ENCODE measurements at regions not wholly inside any gene's neighbourhood (a gene's known extent, or its start where the extent isn't known, plus 50 kb on each side); places are given as distances from the start of the nearest gene placed in this dataset.

DNA sequence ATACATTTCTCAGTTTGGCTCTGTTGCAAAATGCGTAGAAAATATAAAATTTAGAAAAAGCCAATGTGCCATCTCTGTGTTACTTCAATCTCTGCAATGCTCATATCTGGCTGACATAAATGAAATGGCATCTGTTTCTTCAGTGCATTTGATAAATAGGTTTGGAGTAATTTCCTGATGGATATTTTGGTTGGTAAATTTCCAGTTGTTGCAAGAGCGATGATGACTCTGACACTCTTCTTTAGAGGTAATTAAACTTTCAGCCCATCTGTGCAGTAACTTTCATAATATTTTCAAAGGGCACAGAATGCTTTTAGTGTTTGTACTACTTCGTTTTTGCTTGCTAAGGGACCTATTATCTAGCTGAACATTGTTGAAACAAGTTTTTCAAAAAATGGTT lies 1286.4 kb downstream of the PCDH9 start:
- SMC1A ChIA-PET (ENCODE audit: uncharacterized antibody, unreplicated experiment): interaction anchor here (1.1 to 1.5 kb wide), 2 partner anchors 9 to 132 kb away, joined by 3 to 4 read pairs; no protein-coding TSS in a partner anchor
- Histone ChIP-seq H3K27ac (ENCODE audit: control insufficient read depth, insufficient read depth) (no peak overlapping the region), H3K4me1 (ENCODE audit: control insufficient read depth, insufficient read depth, low read length) (no peaks in the 10 kb centered on the region), H3K79me2 (ENCODE audit: control insufficient read depth, insufficient read depth, low read length) (no peaks in the 10 kb centered on the region), H4K20me1 (ENCODE audit: control insufficient read depth, insufficient read depth) (no peaks in the 10 kb centered on the region), H2AFZ (ENCODE audit: control insufficient read depth, low read depth, low read length) (no peak overlapping the region), H3K4me3 (no peak overlapping the region), H3K9me3 (replicated peaks; ENCODE audit: control insufficient read depth, insufficient read depth, low read length) (no peaks in the 10 kb centered on the region), H3K36me3 (ENCODE audit: control insufficient read depth in 2 of 2, insufficient read depth in 2 of 2, low read length in 1 of 2) (no peaks in the 10 kb centered on the region), H3K9ac (ENCODE audit: control insufficient read depth, insufficient read depth, low read length) (no peak overlapping the region), H3K4me2 (ENCODE audit: control insufficient read depth, insufficient read depth) (no peak overlapping the region), H3K27me3 (replicated peaks in 1 of 2; ENCODE audit: control insufficient read depth in 2 of 2, insufficient read depth in 2 of 2, low read length in 1 of 2) (no peaks in the 10 kb centered on the region)
- 10% methylated on average over 3 of the region's 3 CpGs for WGBS (ENCODE audit: insufficient coverage, insufficient replicate concordance, low lambda C conversion rate, missing lambda C conversion rate)
- POLR2A ChIA-PET: no interaction called here
- CTCF ChIA-PET: no interaction called here
- BruUV-seq (replicated peaks): no TSS peak
- FAIRE-seq (no peak), ATAC-seq (no peak), DNase-seq (ENCODE audit: low read depth, low spot score) (no peak)
- no peak for TF ChIP-seq STAT1 (conservative IDR thresholded peaks at IDR 0.05)
- TF ChIP-seq RCOR1 (conservative IDR thresholded peaks at IDR 0.05; ENCODE audit: low read depth, low read length): no peak
- TF ChIP-seq ATF7 (IDR thresholded peaks at IDR 0.05; ENCODE audit: low read depth): no peak
- TF ChIP-seq, protein P1, sequence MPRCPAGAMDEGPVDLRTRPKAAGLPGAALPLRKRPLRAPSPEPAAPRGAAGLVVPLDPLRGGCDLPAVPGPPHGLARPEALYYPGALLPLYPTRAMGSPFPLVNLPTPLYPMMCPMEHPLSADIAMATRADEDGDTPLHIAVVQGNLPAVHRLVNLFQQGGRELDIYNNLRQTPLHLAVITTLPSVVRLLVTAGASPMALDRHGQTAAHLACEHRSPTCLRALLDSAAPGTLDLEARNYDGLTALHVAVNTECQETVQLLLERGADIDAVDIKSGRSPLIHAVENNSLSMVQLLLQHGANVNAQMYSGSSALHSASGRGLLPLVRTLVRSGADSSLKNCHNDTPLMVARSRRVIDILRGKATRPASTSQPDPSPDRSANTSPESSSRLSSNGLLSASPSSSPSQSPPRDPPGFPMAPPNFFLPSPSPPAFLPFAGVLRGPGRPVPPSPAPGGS (IDR thresholded peaks at IDR 0.05; ENCODE audit: borderline replicate concordance, insufficient read depth, low read depth, low read length, poor library complexity, severe bottlenecking): no peak
- TF ChIP-seq, protein P2, sequence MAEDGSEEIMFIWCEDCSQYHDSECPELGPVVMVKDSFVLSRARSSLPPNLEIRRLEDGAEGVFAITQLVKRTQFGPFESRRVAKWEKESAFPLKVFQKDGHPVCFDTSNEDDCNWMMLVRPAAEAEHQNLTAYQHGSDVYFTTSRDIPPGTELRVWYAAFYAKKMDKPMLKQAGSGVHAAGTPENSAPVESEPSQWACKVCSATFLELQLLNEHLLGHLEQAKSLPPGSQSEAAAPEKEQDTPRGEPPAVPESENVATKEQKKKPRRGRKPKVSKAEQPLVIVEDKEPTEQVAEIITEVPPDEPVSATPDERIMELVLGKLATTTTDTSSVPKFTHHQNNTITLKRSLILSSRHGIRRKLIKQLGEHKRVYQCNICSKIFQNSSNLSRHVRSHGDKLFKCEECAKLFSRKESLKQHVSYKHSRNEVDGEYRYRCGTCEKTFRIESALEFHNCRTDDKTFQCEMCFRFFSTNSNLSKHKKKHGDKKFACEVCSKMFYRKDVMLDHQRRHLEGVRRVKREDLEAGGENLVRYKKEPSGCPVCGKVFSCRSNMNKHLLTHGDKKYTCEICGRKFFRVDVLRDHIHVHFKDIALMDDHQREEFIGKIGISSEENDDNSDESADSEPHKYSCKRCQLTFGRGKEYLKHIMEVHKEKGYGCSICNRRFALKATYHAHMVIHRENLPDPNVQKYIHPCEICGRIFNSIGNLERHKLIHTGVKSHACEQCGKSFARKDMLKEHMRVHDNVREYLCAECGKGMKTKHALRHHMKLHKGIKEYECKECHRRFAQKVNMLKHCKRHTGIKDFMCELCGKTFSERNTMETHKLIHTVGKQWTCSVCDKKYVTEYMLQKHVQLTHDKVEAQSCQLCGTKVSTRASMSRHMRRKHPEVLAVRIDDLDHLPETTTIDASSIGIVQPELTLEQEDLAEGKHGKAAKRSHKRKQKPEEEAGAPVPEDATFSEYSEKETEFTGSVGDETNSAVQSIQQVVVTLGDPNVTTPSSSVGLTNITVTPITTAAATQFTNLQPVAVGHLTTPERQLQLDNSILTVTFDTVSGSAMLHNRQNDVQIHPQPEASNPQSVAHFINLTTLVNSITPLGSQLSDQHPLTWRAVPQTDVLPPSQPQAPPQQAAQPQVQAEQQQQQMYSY (CRISPR knock-in tag; IDR thresholded peaks at IDR 0.05): no peak
- no peak for TF ChIP-seq RAD51 (IDR thresholded peaks at IDR 0.05)
- no peak for TF ChIP-seq NRF1 (conservative IDR thresholded peaks at IDR 0.05; ENCODE audit: low read depth, low read length)
- no peak for TF ChIP-seq RB1 (IDR thresholded peaks at IDR 0.05; ENCODE audit: borderline replicate concordance)
- TF ChIP-seq, protein P3, sequence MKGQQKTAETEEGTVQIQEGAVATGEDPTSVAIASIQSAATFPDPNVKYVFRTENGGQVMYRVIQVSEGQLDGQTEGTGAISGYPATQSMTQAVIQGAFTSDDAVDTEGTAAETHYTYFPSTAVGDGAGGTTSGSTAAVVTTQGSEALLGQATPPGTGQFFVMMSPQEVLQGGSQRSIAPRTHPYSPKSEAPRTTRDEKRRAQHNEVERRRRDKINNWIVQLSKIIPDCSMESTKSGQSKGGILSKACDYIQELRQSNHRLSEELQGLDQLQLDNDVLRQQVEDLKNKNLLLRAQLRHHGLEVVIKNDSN (IDR thresholded peaks at IDR 0.05; ENCODE audit: borderline replicate concordance, extremely low read length, insufficient read depth, low read depth, low read length): no peak
- no peak for TF ChIP-seq HCFC1 (IDR thresholded peaks at IDR 0.05; ENCODE audit: low read length)
- intact Hi-C loops (cut with micrococcal nuclease; ENCODE audit: unreplicated experiment): no loop called here
- in situ Hi-C loops (cut with MboI): no loop called here
- RAD21 ChIA-PET (ENCODE audit: unreplicated experiment): interaction anchor here (1.1 kb wide), 1 partner anchor 12 kb away, joined by 4 read pairs; no protein-coding TSS in a partner anchor
